Upper lobe of right lung (tissue), 1 donor: ENCODE measurements at regions not wholly inside any gene's neighbourhood (a gene's known extent, or its start where the extent isn't known, plus 50 kb on each side); places are given as distances from the start of the nearest gene placed in this dataset.

Source experiments
- ATAC-seq: fragments of 200-7000 bp; cut with Tn5 transposase; one replicate; pipeline ENCODE4 v1.9.1; 2020; ENCODE audit warnings: mild to moderate bottlenecking, moderate library complexity
- DNase-seq: peaks from one replicate; pipeline ENCODE4 v3.0.0-alpha.2; 2020
- H3K27ac ChIP-seq: fragments of 200-600 bp; one replicate; pipeline ENCODE4 v1.8.0; 2022
- H3K27me3 ChIP-seq: fragments of 200-600 bp; one replicate; pipeline ENCODE4 v1.8.0; 2022; ENCODE audit warnings: mild to moderate bottlenecking
- H3K36me3 ChIP-seq: fragments of 200-600 bp; one replicate; pipeline ENCODE4 v1.8.0; 2022
- H3K4me1 ChIP-seq: fragments of 200-600 bp; one replicate; pipeline ENCODE4 v1.8.0; 2022
- H3K4me3 ChIP-seq: fragments of 200-600 bp; one replicate; pipeline ENCODE4 v1.8.0; 2022; ENCODE audit warnings: mild to moderate bottlenecking
- H3K9me3 ChIP-seq: fragments of 200-600 bp; one replicate; pipeline ENCODE4 v1.8.0; 2022
- CTCF ChIP-seq: fragments of 200-600 bp; IDR thresholded peaks from one replicate; pipeline ENCODE4 v1.8.0; 2022; ENCODE audit warnings: antibody characterized with exemption
- intact Hi-C: fragments of 100-400 bp; cut with DNase I; formaldehyde crosslinking; loops from one replicate; pipeline ENCODE4 v1.11.0; 2022
- donor health status: DM: no; HTN: yes; CAD: no; lungs with severe emphysema.

- no peak overlapping the region for H3K4me3 ChIP-seq
- ATAC-seq (no peak), DNase-seq (no peak)
- H3K27ac ChIP-seq: no peak overlapping the region
- intact Hi-C loops: no loop called here
- no peaks in the 10 kb centered on the region for H3K36me3 ChIP-seq
- H3K9me3 ChIP-seq: no peaks in the 10 kb centered on the region
- H3K4me1 ChIP-seq: no peaks in the 10 kb centered on the region
- H3K27me3 ChIP-seq: no peaks in the 10 kb centered on the region
- TF ChIP-seq CTCF: no peak
Observed at GRCh38 chr12:27177706-27178105, 66.4 kb upstream of the STK38L start.

DNA sequence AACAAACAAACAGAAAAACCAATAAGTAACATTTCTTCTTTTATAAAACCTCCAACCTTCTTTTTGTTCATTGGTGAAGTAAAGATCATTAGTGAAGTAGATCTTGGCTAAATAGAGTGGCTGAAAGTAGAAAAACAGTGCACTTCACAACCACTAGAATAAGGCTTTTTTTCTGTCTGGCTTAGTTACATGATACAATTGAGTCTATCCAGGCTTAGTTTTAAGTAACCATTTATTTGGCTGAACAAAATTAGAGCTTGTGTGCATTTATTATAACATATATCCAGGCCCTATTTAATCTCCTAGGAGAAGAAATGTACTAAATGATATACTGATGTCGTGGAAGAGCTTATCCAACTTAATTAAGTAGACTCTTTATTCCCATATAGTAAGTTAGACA lies 65.8 kb upstream of the STK38L start:
- DNase-seq: no peak
- intact Hi-C loops: no loop called here
- no peak for TF ChIP-seq CTCF
- Histone ChIP-seq H3K27ac (no peak overlapping the region), H3K4me3 (no peak overlapping the region), H3K9me3 (no peaks in the 10 kb centered on the region), H3K36me3 (no peaks in the 10 kb centered on the region), H3K27me3 (no peaks in the 10 kb centered on the region), H3K4me1 (no peaks in the 10 kb centered on the region)
- ATAC-seq: no peak

DNA sequence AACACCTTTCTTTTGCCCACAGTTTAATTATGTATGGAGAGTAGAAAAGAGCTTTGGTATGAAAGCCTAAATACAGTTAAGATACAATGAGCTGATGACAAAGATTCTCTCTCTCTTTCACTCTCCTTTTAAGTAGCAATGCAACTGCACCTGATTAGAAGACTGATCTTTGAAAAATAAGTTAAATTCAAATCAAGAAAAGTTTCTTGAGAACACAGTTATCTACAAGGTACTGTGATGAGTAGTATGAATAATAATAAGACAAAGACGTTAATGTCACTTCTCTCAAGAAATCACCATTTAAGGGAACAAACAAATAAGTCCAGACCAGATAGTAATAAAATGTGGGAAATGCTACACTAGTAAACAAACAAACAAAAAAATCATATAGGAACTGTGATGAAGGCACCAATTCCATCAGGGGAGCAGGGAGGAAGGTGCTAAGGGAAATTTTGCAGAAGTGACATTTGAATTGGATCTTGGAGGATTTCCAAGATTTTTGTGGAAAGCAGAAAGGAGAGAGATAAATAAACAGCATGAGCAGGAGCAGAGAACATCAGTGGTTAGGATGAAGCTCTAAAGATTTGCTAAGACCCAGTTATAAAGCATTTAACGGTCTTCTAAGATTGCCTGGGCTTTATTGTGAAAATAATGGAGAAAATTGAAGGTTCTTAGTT lies 65.2 kb upstream of the STK38L start:
- intact Hi-C loops: no loop called here
- Histone ChIP-seq H3K36me3 (no peaks in the 10 kb centered on the region), H3K4me1 (no peaks in the 10 kb centered on the region), H3K4me3 (no peak overlapping the region), H3K27ac (no peak overlapping the region), H3K9me3 (no peaks in the 10 kb centered on the region), H3K27me3 (no peaks in the 10 kb centered on the region)
- no peak for DNase-seq
- no peak for TF ChIP-seq CTCF
- ATAC-seq: no peak

DNA sequence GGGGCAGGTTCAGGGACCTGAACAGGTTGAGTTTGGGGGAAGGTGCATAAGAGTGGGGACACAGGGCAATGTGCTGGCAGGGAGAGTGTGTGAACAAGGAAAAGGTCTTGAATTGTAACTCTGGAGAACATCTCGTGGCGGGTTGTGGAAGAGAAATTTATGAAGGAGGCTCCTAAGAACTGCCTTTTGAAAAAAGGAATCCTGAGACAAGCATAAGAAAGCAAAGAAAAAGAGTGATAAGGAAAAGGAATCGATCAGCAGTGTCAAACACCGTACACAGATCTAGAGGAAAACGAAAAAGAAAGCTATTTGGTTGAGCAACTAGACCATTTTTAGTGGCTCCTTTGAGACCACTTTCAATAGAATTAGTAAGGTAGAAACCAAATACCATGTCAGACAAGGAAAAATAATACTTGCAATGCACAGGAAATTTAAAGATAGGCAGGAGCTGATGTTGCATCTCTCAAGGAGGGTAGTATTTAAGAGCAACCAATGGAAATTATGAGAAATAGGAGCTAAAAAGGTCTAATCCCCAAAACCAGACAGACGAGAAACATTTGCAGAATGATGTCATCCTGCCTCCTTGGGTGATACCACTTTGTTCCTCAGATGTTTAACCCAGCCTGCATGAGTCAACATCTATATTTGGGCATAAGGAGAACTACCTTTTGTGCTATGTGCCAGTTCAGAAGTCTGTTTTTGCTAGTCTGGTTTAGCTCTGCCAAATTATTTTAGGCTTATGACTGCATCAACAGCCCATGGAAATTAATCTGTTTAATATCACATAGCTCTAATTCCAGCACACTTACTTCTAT lies 64.5 kb upstream of the STK38L start:
- no peaks in the 10 kb centered on the region for H3K9me3 ChIP-seq
- H3K27me3 ChIP-seq: no peaks in the 10 kb centered on the region
- no peak overlapping the region for H3K27ac ChIP-seq
- H3K4me1 ChIP-seq: no peaks in the 10 kb centered on the region
- H3K36me3 ChIP-seq: no peaks in the 10 kb centered on the region
- DNase-seq (no peak), ATAC-seq (peak; percentile 93)
- H3K4me3 ChIP-seq: no peak overlapping the region
- intact Hi-C loops: no loop called here
- no peak for TF ChIP-seq CTCF

DNA sequence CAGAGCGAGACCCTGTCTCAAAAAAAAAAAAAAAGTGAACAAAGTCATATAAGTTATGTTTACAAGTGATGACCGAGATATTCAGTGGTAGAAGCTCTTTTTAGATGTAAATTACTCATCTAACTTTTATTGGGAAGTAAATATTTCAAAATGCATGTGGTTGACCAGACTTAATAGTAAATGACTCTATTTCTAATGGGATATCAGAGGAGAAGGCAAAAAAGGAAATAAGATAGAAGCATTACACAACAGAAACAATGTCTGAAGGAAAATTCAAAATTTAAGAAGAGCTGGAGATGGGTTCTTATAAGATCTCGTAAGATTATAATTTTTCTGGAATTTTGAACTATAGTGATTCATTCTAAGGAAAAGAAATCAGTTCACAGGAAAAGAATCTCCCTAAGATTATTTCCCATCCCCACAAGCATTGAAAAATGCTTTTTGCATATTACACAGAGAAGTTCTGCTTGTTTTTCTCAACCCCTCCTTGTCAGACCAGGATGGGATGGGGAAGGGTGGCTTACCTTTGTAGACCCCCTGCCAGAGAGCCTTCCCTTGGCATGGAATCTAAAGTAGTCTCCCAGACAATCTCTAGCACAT lies 63.1 kb upstream of the STK38L start:
- Histone ChIP-seq H3K9me3 (no peaks in the 10 kb centered on the region), H3K36me3 (no peaks in the 10 kb centered on the region), H3K4me3 (no peak overlapping the region), H3K27ac (no peak overlapping the region), H3K27me3 (no peaks in the 10 kb centered on the region), H3K4me1 (peaks cover 2% of the 10 kb centered on the region)
- intact Hi-C loops: no loop called here
- no peak for TF ChIP-seq CTCF
- ATAC-seq (no peak), DNase-seq (no peak)
